H1 (cell line): ENCODE measurements at regions not wholly inside any gene's neighbourhood (a gene's known extent, or its start where the extent isn't known, plus 50 kb on each side); places are given as distances from the start of the nearest gene placed in this dataset.

ENCODE experiments used
- CTCF ChIA-PET: fragments of 300-600 bp; sonication (Branson Sonifier 250); formaldehyde crosslinking; loops from one replicate; lab custom pipeline; 2021; ENCODE audit not compliant: partially characterized antibody; lab: Charles Lee
- POLR2A ChIA-PET: fragments of 300-600 bp; sonication (Branson Sonifier 250); formaldehyde crosslinking; loops from one replicate; lab custom pipeline; 2021; ENCODE audit warnings: inconsistent platforms; ENCODE audit not compliant: partially characterized antibody; lab: Charles Lee
- DNase-seq, 2 experiments: peaks; one replicate each; pipeline versions ENCODE4 v3.0.0 to v3.0.0-alpha.2; 2010 to 2022; ENCODE audit warnings: low spot score in 2 of 2, low read depth in 1 of 2, mixed read lengths in 1 of 2
- FAIRE-seq: peaks from 2 replicates; lab custom pipeline; 2011; peaks lifted over from hg19 to GRCh38; lab: Jason Lieb, UNC
- H2AFZ ChIP-seq: 2 replicates; pipeline ENCODE4 v1.8.1; 2012; ENCODE audit warnings: low read length, inconsistent platforms
- H2AK5ac ChIP-seq: 2 replicates; pipeline ENCODE4 v1.6.1; 2013; ENCODE audit warnings: low read depth, low read length
- H2BK120ac ChIP-seq: replicated peaks from 2 replicates; pipeline ENCODE3; 2013; ENCODE audit warnings: low read depth, low read length, inconsistent platforms
- H2BK12ac ChIP-seq: 2 replicates; pipeline ENCODE4 v1.6.1; 2013; ENCODE audit warnings: low read depth, low read length
- H2BK15ac ChIP-seq: 2 replicates; pipeline ENCODE4 v1.6.1; 2013; ENCODE audit warnings: low read length
- H2BK20ac ChIP-seq: 2 replicates; pipeline ENCODE4 v1.6.1; 2013; ENCODE audit warnings: low read length
- H2BK5ac ChIP-seq: 2 replicates; pipeline ENCODE4 v1.6.1; 2013; ENCODE audit warnings: low read depth, low read length
- H3K14ac ChIP-seq: 2 replicates; pipeline ENCODE4 v1.6.1; 2013; ENCODE audit warnings: inconsistent platforms; ENCODE audit not compliant: insufficient read length
- H3K18ac ChIP-seq: 2 replicates; pipeline ENCODE4 v1.6.1; 2013; ENCODE audit warnings: low read length; ENCODE audit errors: extremely low read depth
- H3K23ac ChIP-seq: 2 replicates; pipeline ENCODE4 v1.6.1; 2013; ENCODE audit warnings: inconsistent platforms; ENCODE audit not compliant: insufficient read length
- H3K23me2 ChIP-seq: 2 replicates; pipeline ENCODE4 v1.6.1; 2013; ENCODE audit warnings: low read depth, low read length
- H3K27ac ChIP-seq: 2 replicates; pipeline ENCODE4 v1.6.1; 2011; ENCODE audit warnings: low read depth, low read length, inconsistent platforms
- H3K27me3 ChIP-seq, 4 experiments: replicated peaks in 1 of 4; 1 replicate in 1 of 4; 2 replicates in 3 of 4; pipeline versions ENCODE4 v1.6.1 to v1.8.1; 2011 to 2013; ENCODE audit warnings: low read length in 3 of 4, mild to moderate bottlenecking in 3 of 4, inconsistent platforms in 2 of 4, mixed read lengths in 2 of 4, moderate library complexity in 1 of 4; ENCODE audit not compliant: control insufficient read depth in 3 of 4, insufficient read depth in 3 of 4; ENCODE audit errors: extremely low read depth in 1 of 4
- H3K36me3 ChIP-seq, 4 experiments: 2 replicates each; pipeline versions ENCODE4 v1.6.1 to v1.8.1; 2011 to 2013; ENCODE audit warnings: mild to moderate bottlenecking in 4 of 4, low read length in 3 of 4, moderate library complexity in 2 of 4, control low read depth in 1 of 4, inconsistent platforms in 1 of 4; ENCODE audit not compliant: insufficient read depth in 4 of 4, control insufficient read depth in 2 of 4
- H3K4ac ChIP-seq: replicated peaks from 2 replicates; pipeline ENCODE3; 2013; ENCODE audit warnings: low read length, low read depth, mixed read lengths, inconsistent platforms; ENCODE audit not compliant: insufficient read length
- H3K4me1 ChIP-seq, 4 experiments: replicated peaks in 1 of 4; 1 replicate in 1 of 4; 2 replicates in 3 of 4; pipeline versions ENCODE4 v1.6.1 to v1.8.1; 2011 to 2013; ENCODE audit warnings: low read length in 3 of 4, inconsistent platforms in 2 of 4, mixed read lengths in 1 of 4; ENCODE audit not compliant: insufficient read depth in 4 of 4, control insufficient read depth in 3 of 4
- H3K4me2 ChIP-seq, 2 experiments: 2 replicates each; pipeline versions ENCODE4 v1.6.1 to v1.8.1; 2011 to 2013; ENCODE audit warnings: low read depth in 2 of 2, low read length in 2 of 2, control low read depth in 1 of 2, inconsistent platforms in 1 of 2, mild to moderate bottlenecking in 1 of 2; ENCODE audit not compliant: insufficient read depth in 1 of 2
- H3K4me3 ChIP-seq, 4 experiments: fragments of 200-600, 300-600 bp in 1 of 4; sonication (generic), shearing (Covaris generic), sonication (Bioruptor Twin) in 1 of 4; 2 replicates each; pipeline versions ENCODE4 v1.5.1 to v1.8.1; 2011 to 2016; ENCODE audit warnings: low read length in 4 of 4, low read depth in 3 of 4, control low read depth in 2 of 4, inconsistent platforms in 2 of 4, mild to moderate bottlenecking in 2 of 4, mixed read lengths in 1 of 4, moderate library complexity in 1 of 4; ENCODE audit not compliant: insufficient read depth in 2 of 4; ENCODE audit errors: extremely low read depth in 1 of 4
- H3K56ac ChIP-seq: replicated peaks from 2 replicates; pipeline ENCODE3; 2013; ENCODE audit warnings: low read depth, mild to moderate bottlenecking, mixed read lengths, low read length, inconsistent platforms; ENCODE audit not compliant: insufficient read length
- H3K79me1 ChIP-seq: 2 replicates; pipeline ENCODE4 v1.6.1; 2013; ENCODE audit warnings: low read depth, low read length, control low read depth
- H3K79me2 ChIP-seq, 2 experiments: 2 replicates each; pipeline versions ENCODE4 v1.6.1 to v1.8.1; 2012 to 2013; ENCODE audit warnings: low read length in 2 of 2, mild to moderate bottlenecking in 2 of 2, inconsistent platforms in 1 of 2; ENCODE audit not compliant: insufficient read depth in 2 of 2, control insufficient read depth in 1 of 2
- H3K9ac ChIP-seq, 4 experiments: replicated peaks in 1 of 4; 1 replicate in 1 of 4; 2 replicates in 3 of 4; pipeline versions ENCODE4 v1.6.1 to v1.8.1; 2011 to 2013; ENCODE audit warnings: low read depth in 3 of 4, low read length in 3 of 4, control low read depth in 2 of 4, mild to moderate bottlenecking in 2 of 4, moderate library complexity in 2 of 4, inconsistent platforms in 1 of 4; ENCODE audit errors: extremely low read depth in 1 of 4
- H3K9me3 ChIP-seq, 2 experiments: 2 replicates each; pipeline versions ENCODE4 v1.6.1 to v1.8.1; 2012 to 2013; ENCODE audit warnings: mild to moderate bottlenecking in 2 of 2, moderate library complexity in 2 of 2, control low read depth in 1 of 2, inconsistent platforms in 1 of 2, low read depth in 1 of 2, low read length in 1 of 2, mixed read lengths in 1 of 2; ENCODE audit not compliant: insufficient read depth in 2 of 2
- H4K20me1 ChIP-seq, 2 experiments: replicated peaks in 1 of 2; 2 replicates each; pipeline versions ENCODE3 to v1.8.1; 2011 to 2013; ENCODE audit warnings: inconsistent platforms in 2 of 2, low read length in 2 of 2, mild to moderate bottlenecking in 1 of 2; ENCODE audit not compliant: insufficient read depth in 2 of 2, control insufficient read depth in 1 of 2
- H4K5ac ChIP-seq: 2 replicates; pipeline ENCODE4 v1.6.1; 2013; ENCODE audit warnings: low read length, low read depth, mixed read lengths, inconsistent platforms; ENCODE audit not compliant: insufficient read length
- H4K8ac ChIP-seq: 2 replicates; pipeline ENCODE4 v1.8.0; 2013; ENCODE audit warnings: mild to moderate bottlenecking, moderate library complexity, low read length, inconsistent platforms; ENCODE audit not compliant: insufficient read depth; ENCODE audit errors: extremely low read depth
- H4K91ac ChIP-seq: replicated peaks from 2 replicates; pipeline ENCODE3; 2013; ENCODE audit warnings: low read length, mixed read lengths, inconsistent platforms; ENCODE audit not compliant: insufficient read length
- CREB1 ChIP-seq: IDR thresholded peaks from 2 replicates; pipeline ENCODE4 v1.6.1; 2012; ENCODE audit warnings: inconsistent platforms
- NRF1 ChIP-seq: IDR thresholded peaks from 2 replicates; pipeline ENCODE4 v1.6.1; 2011; ENCODE audit warnings: mild to moderate bottlenecking, low read depth, low read length, improper control_type of control experiment
- POU5F1 ChIP-seq: IDR thresholded peaks from 2 replicates; pipeline ENCODE4 v1.6.1; 2011; ENCODE audit warnings: low read depth, mild to moderate bottlenecking, low read length, moderate library complexity
- RBBP5 ChIP-seq: IDR thresholded peaks from 2 replicates; pipeline ENCODE4 v1.7.1; 2012; ENCODE audit warnings: low read depth, mild to moderate bottlenecking, inconsistent platforms, low read length, moderate library complexity, borderline replicate concordance
- SIN3A ChIP-seq, 2 experiments: IDR thresholded peaks in 1 of 2; conservative IDR thresholded peaks in 1 of 2; 2 replicates each; pipeline ENCODE4 v1.6.1; 2011 to 2012; ENCODE audit warnings: low read length in 2 of 2, improper control_type of control experiment in 1 of 2, low read depth in 1 of 2, mild to moderate bottlenecking in 1 of 2
- SIRT6 ChIP-seq: IDR thresholded peaks from one replicate; pipeline ENCODE4 v1.7.1; 2012; ENCODE audit warnings: low read length, inconsistent platforms
- TBP ChIP-seq: IDR thresholded peaks from 2 replicates; pipeline ENCODE4 v1.6.1; 2011; ENCODE audit warnings: low read depth, low read length, improper control_type of control experiment
- TCF12 ChIP-seq: IDR thresholded peaks from 2 replicates; pipeline ENCODE4 v1.6.1; 2011; ENCODE audit warnings: low read depth, mild to moderate bottlenecking, low read length
- WGBS, 2 experiments: shearing (Covaris generic) in 1 of 2; methylation state at CpG; one replicate each; pipeline versions ENCODE4 v1.1.6 to v1.1.7; 2013 to 2015; ENCODE audit warnings: low lambda C conversion rate in 2 of 2, mixed read lengths in 2 of 2, inconsistent platforms in 1 of 2, low coverage in 1 of 2, missing lambda C conversion rate in 1 of 2; ENCODE audit not compliant: insufficient replicate concordance in 2 of 2, insufficient coverage in 1 of 2, insufficient read length in 1 of 2; ENCODE audit errors: extremely low coverage in 1 of 2, missing lambda C conversion rate in 1 of 2; 5-methylcytosine and 5-hydroxymethylcytosine counted together
- TF ChIP-seq, protein P1 (sequence below): IDR thresholded peaks from 2 replicates; pipeline ENCODE4 v1.6.1; 2011; ENCODE audit warnings: low read depth, mild to moderate bottlenecking, low read length; ENCODE audit not compliant: insufficient read depth
- TF ChIP-seq, protein P2 (sequence below): IDR thresholded peaks from 2 replicates; pipeline ENCODE4 v1.6.1; 2012; ENCODE audit warnings: inconsistent platforms

DNA sequence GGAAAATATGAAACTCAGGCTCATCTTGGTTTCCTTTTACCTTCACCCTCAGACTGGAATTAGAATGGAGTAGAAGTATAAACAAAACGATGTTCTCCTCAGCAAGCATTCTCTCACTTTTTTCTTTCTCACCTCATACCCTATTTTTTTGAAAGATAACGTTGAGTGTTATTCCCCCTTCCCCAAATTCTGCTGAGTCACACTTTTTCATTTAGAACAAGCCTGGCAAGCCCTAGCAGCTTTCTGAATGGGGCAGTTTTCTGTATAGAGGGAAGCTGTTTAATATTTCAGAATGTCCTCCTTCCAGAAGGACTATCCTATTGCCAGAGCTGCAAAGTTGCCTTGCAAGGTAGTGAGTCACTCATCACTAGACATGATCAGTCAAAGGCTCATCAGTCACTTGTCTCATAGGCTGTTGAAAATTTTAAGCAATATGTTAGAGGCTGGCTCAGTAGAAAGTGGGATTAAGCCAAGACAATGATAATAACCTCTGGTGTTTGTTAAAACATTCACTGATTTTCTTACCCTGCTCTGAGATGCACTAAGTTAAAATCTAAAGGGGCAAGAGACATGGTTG lies 416.1 kb downstream of the RNF144A start:
- no peaks in the 10 kb centered on the region for H3K9me3 ChIP-seq
- no peaks in the 10 kb centered on the region for H3K79me1 ChIP-seq
- H3K4ac ChIP-seq, result no peak overlapping the region
- DNase-seq (no peak), FAIRE-seq (no peak)
- peak overlapping the region; percentile 54; the same call in 1 of the 2 replicates for H2AFZ ChIP-seq
- no peaks in the 10 kb centered on the region for H3K27me3 ChIP-seq
- WGBS, 2 experiments, result 88% methylated on average over 2 of the region's 2 CpGs; no CpG with 5 or more reads in 1 of the 2 experiments
- H3K18ac ChIP-seq, result no peak overlapping the region
- no peak overlapping the region for H2BK15ac ChIP-seq
- H3K23ac ChIP-seq, result no peak overlapping the region
- H2AK5ac ChIP-seq, result no peak overlapping the region
- H3K36me3 ChIP-seq, result no peaks in the 10 kb centered on the region
- no peak overlapping the region for H2BK20ac ChIP-seq
- no peak overlapping the region for H3K9ac ChIP-seq
- H4K20me1 ChIP-seq, result no peaks in the 10 kb centered on the region
- ChIA-PET POLR2A (no interaction called here), CTCF (no interaction called here)
- H3K56ac ChIP-seq, result no peak overlapping the region
- H4K91ac ChIP-seq, result no peak overlapping the region
- H2BK5ac ChIP-seq, result no peak overlapping the region
- H2BK12ac ChIP-seq, result no peak overlapping the region
- H3K14ac ChIP-seq, result no peak overlapping the region
- no peaks in the 10 kb centered on the region for H3K79me2 ChIP-seq
- no peak overlapping the region for H3K4me3 ChIP-seq
- no peaks in the 10 kb centered on the region for H3K4me1 ChIP-seq
- H3K27ac ChIP-seq, result no peak overlapping the region
- H3K23me2 ChIP-seq, result no peaks in the 10 kb centered on the region
- H2BK120ac ChIP-seq, result no peak overlapping the region
- H4K5ac ChIP-seq, result no peak overlapping the region
- H4K8ac ChIP-seq, result no peak overlapping the region
- H3K4me2 ChIP-seq, result no peak overlapping the region
- TF ChIP-seq TBP (no peak), SIRT6 (no peak), POU5F1 (no peak), NRF1 (no peak), TCF12 (no peak), RBBP5 (no peak), SIN3A (conservative IDR thresholded peaks at IDR 0.05 in 1 of 2, IDR thresholded peaks at IDR 0.05 in 1 of 2; ENCODE audit: low read depth in 1 of 2, low read length in 2 of 2) (no peak), CREB1 (no peak)
- TF ChIP-seq, protein P1, sequence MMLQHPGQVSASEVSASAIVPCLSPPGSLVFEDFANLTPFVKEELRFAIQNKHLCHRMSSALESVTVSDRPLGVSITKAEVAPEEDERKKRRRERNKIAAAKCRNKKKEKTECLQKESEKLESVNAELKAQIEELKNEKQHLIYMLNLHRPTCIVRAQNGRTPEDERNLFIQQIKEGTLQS, result no peak
- TF ChIP-seq, protein P2, sequence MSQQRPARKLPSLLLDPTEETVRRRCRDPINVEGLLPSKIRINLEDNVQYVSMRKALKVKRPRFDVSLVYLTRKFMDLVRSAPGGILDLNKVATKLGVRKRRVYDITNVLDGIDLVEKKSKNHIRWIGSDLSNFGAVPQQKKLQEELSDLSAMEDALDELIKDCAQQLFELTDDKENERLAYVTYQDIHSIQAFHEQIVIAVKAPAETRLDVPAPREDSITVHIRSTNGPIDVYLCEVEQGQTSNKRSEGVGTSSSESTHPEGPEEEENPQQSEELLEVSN, result no peak
